ENCODE measurements at regions not wholly inside any gene's neighbourhood (a gene's known extent, or its start where the extent isn't known, plus 50 kb on each side); places are given as distances from the start of the nearest gene placed in this dataset.

DNA sequence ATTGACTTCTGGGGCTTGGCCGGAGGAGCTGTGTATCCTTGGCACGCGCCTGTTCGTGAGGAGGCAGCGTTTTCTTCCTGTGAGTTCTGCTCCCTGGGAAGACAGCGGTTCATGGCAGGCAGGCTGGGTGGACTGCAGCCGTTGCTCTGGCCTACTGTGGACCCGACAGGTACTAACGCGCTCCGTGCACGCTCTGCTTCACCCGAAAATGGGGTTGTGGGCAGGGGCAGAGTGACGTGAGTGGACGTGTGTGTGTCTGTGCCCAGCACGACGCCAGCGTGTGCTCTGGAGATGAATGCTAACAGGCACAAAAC, 179.1 kb downstream of the KIF26A start:
- no peak for TF ChIP-seq POLR2AphosphoS5 (IDR thresholded peaks at IDR 0.05; ENCODE audit: low read depth, low read length)
- TF ChIP-seq POLR2A (IDR thresholded peaks at IDR 0.05; ENCODE audit: low read depth, low read length) = no peak

Measured in GM12892 (cell line).